ENCODE measurements at regions not wholly inside any gene's neighbourhood (a gene's known extent, or its start where the extent isn't known, plus 50 kb on each side); places are given as distances from the start of the nearest gene placed in this dataset.

- TF ChIP-seq POLR2AphosphoS5 (IDR thresholded peaks at IDR 0.05; ENCODE audit: low read depth) (no peak), CTCF (conservative IDR thresholded peaks at IDR 0.05; ENCODE audit: low read depth in 2 of 2) (peak; percentile 58 to 75), REST (IDR thresholded peaks at IDR 0.05; ENCODE audit: unreplicated experiment) (no peak), EZH2 (IDR thresholded peaks at IDR 0.05; ENCODE audit: low read depth, unreplicated experiment) (no peak), CREB1 (CRISPR knock-in tag; IDR thresholded peaks at IDR 0.05; ENCODE audit: low read depth) (no peak), JUNB (IDR thresholded peaks at IDR 0.05; ENCODE audit: unreplicated experiment) (no peak)
Observed at GRCh38 chr5:18772475-18772874, 1138.2 kb downstream of the TAF11L14 start.
